OCI-LY1 (cell line): ENCODE measurements at regions not wholly inside any gene's neighbourhood (a gene's known extent, or its start where the extent isn't known, plus 50 kb on each side); places are given as distances from the start of the nearest gene placed in this dataset.

ENCODE experiments used
- CTCF ChIP-seq: fragments of 200-600 bp; sonication (generic), shearing (Covaris generic); IDR thresholded peaks from 2 replicates; pipeline ENCODE4 v1.5.1; 2017; ENCODE audit warnings: mild to moderate bottlenecking, antibody characterized with exemption, low read length, moderate library complexity, mixed read lengths
- EZH2 ChIP-seq: fragments of 200-600 bp; sonication (generic), shearing (Covaris generic); IDR thresholded peaks from 2 replicates; pipeline ENCODE4 v1.8.0; 2017; ENCODE audit warnings: borderline replicate concordance, mixed run types, mild to moderate bottlenecking, antibody characterized with exemption, low read length, moderate library complexity, mixed read lengths

GRCh38 chr21:27565364-27565763, 598.5 kb upstream of the ADAMTS5 start:
- TF ChIP-seq CTCF (no peak), EZH2 (no peak)
